Kidney tubule cell (primary cell): ENCODE measurements at regions not wholly inside any gene's neighbourhood (a gene's known extent, or its start where the extent isn't known, plus 50 kb on each side); places are given as distances from the start of the nearest gene placed in this dataset.

ENCODE experiments used
- DNase-seq: peaks from one replicate; pipeline ENCODE4 v3.0.0-alpha.2; 2018; ENCODE audit warnings: low spot score

DNA sequence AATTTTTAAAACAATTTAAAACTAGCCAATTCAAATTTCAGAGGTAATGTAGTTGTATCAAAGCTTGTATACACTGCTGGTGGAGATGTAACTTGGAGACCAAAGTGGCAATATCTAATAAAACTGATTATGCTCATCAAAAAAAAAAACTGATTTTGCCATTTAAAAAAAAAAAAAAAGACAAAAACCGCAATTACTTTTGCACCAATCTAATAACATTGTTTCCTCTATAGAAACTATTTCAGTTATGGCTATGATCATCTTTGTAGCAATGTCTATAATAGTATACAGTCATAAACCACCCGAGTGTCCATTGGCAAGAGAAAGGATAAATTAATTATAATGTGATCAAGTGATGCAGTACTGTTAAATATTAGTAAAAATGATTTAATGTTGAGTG is 149.3 kb upstream of the SEMA6D start:
- DNase-seq, result no peak

DNA sequence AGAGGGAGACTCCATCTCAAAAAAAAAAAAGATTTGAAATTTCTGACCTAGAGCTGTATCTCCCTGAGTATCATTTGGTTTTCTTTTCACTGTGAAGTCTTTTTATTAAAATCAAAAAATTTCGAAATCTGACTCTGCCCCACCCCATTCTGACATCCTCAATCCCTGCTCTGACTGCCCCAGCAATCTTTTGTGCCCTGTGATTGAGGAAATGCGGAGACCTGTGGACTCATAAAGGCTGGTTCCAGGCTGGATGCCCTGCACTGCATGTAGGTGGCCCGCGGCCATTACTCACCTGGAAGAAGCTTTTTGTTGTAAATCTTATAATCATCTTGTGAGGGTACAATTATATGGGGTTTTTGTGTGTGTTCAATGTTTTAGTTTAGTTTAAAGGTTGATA is 147.3 kb upstream of the SEMA6D start:
- DNase-seq, result no peak

GRCh38 chr15:47570451-47570850 is 146.9 kb upstream of the SEMA6D start:
- DNase-seq, result no peak

DNA sequence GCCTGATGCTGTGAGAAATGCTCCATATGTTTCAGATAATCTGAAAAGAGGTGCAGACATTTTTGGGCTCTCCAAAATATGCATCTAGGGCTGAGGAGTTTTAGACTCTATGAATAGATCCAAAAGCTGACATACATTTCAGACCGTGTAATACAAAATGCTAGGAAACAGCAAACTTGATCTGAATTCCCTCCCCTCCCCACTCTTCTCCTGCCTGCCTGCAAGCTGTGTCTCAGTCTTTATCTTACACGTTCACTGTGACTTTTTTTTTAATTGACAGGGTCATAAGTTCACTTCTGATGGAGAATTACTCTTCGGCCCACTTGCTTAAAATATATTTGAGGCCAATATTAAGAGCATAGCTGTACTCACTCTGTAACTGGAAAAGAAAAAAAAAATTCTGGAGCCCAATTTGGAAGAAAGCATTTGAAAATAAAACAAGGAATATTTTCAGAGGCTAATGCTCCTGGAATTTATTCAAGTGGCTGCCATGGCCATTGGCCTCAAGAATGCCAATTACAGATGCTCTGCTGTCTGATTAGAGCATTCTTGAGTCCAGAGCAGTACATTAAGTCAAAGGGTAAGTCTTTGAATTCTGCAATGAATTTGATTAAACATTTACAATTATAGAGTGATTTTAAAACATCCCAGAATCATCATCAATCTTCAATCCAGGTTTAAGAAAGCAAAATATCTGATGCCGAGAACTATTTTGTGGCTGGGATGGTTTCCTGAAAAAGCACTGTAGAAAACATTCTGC is 146.2 kb upstream of the SEMA6D start:
- no peak for DNase-seq

DNA sequence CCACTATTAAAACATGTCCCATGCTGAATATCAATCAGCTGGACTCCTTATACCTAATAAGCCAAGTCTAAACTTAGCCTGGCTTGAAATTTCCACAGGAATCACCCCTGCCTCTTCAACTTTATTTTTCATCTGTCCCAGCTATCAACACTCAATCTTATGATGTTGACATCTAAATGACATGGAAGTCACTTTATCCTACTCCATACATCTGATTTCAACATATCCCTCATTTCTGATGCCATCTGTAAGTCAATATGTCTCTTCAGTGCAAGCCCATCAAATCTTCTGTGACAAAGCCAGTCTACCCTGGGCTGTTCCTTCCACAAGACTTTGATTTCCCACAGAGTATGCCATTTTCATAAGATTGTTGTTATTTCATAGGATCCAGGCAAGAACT is 143.6 kb upstream of the SEMA6D start:
- DNase-seq, result no peak

- no peak for DNase-seq
These were observed 140.3 kb upstream of the SEMA6D start for GRCh38 chr15:47577000-47577399.

DNA sequence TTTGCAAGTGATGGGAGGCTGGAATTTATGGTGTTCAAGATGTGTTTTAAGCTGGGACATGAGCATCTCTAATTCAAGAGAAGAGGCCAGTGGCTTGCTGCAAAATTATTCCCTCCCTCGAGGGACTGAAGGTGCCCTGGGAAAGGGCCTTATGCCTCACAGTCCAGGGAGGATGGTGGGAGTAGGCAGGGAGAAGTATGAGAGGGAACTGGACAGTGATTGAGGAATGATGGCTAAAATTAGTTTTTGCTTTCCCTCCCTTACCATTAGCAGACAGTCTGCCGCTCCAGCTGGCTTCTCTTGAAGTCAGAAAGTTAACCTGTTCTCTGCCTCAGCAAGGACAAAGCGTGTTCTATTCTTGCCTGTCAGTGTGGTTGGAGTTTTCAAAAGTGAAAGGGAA is 139.8 kb upstream of the SEMA6D start:
- DNase-seq, result no peak

GRCh38 chr15:47582233-47582632 is 135.1 kb upstream of the SEMA6D start:
- DNase-seq, result no peak

DNA sequence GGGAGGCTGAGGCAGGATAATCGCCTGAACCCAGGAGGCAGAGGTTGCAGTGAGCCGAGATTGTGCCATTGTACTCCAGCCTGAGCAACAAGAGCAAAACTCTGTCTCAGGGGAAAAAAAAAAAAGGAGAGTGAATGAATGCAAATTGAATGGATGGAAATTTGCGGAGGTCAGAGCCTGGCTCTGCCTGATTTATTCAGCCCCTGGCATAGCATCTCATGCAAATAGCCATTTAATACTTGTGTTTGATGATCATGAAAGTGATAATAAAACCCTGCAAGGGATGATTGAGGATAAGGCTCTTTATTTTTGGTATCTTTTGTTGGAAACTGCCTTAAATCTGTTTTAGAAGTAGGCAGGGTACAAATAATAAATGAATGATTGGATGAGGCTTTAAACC is 133.0 kb upstream of the SEMA6D start:
- no peak for DNase-seq

DNA sequence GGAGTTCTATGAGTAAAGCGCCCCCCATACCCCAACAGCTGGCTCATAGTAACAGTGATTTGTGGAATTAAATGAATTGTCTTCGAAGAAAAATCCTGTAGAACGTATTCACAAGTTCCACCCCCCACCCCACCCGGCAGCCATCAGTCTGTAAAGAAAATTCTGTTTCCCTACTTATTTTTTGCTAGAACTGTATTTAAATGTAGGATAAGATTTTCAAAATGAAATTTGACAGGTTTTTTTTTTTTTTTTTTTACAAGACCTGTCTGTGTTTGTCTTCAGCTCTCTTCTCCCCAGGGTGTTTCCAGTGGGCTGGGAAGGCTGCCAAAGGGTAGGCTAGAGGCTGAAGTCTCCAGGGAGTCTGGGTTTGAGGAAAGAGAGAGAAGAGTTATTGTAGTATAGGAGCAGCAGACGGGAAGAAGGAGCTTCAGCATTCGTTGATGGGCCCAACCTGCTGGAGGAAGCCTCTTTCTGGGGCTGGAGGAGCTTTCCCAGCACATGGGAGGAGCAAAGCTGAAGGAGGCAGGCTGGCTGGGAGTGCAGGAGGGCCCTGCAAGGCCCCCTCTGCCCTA is 130.6 kb upstream of the SEMA6D start:
- no peak for DNase-seq

- no peak for DNase-seq
These were observed 129.1 kb upstream of the SEMA6D start for GRCh38 chr15:47587940-47588802.

- DNase-seq, result no peak
These were observed 128.3 kb upstream of the SEMA6D start for GRCh38 chr15:47588958-47589357.

DNA sequence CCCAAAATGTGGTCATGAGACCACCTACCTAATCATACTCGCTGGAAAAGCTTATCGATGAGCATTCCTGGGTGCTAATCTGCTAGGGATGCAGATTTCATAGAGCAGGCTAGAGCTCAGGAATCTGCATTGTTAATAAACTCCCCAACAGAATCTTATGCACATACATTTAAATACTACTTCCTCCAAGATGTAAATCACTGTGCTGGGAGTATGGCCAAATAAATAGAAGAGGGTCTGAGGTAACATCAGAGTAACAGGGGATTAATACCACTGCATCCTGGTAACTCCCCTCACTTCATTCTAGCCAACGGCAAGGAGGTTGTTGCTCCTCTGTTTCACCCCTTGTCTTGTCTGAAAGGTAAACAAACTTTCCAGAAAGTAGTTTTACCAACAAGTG is 118.3 kb upstream of the SEMA6D start:
- no peak for DNase-seq

DNA sequence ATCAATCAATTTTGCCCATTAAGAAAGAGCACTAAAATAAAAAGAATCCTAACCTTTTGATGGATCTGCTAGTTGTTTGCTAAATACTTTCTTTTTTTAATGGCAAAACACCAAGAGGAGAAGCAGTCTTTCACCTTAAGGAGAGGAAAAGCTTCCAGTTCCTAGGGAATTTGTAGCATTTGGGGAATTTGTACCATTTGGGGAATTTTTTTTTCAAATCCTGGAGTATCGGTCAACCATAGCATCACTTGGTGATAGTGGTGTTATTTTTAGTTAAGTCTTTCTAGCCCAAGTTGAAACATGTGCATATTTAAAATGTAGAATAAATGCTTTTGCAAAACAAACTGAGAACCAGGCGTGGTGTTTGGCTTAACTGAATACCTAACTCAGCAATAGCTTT is 117.5 kb upstream of the SEMA6D start:
- no peak for DNase-seq

- DNase-seq, result no peak
These were observed 115.2 kb upstream of the SEMA6D start for GRCh38 chr15:47602121-47602520.

GRCh38 chr15:47603026-47603425 is 114.3 kb upstream of the SEMA6D start:
- peak; percentile 7 for DNase-seq

DNA sequence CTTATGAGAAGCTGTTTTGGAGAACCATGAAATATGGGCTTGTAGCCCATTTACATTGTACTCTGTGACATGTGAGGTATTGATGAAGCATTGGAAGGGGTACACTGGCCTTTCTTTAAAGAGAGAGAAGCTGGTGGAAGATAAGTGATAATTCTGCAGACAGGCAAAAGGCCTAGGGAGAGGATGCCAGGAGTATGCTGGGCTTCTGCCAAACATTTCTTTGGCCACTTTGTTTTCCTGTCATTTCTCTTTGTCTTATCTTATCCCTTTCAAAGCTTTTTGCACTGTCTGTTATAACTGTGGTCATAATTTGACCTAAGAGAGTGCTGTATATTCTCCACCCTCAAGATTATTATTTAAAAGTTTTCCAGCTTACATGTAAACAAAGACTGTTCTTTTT is 109.6 kb upstream of the SEMA6D start:
- no peak for DNase-seq

- no peak for DNase-seq
These were observed 107.6 kb upstream of the SEMA6D start for GRCh38 chr15:47609693-47610092.

DNA sequence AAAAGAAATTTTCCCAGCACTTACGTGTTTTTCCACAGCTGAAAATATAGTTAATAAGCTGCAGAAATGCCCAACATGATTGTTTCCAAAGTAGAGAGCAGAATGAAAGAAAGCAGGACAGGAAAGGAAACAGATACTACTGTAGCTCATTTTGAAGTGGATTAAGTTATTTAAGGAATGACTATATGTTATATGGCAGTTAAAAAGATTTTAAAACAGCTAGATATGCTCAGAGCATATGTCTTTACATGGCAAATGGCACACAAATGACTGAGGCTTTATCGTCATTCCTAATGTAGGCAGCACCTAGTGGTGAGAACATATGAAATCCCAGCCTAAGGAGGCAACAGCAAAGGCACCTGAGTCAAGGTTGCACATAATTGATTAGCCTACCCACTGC is 106.6 kb upstream of the SEMA6D start:
- no peak for DNase-seq

DNA sequence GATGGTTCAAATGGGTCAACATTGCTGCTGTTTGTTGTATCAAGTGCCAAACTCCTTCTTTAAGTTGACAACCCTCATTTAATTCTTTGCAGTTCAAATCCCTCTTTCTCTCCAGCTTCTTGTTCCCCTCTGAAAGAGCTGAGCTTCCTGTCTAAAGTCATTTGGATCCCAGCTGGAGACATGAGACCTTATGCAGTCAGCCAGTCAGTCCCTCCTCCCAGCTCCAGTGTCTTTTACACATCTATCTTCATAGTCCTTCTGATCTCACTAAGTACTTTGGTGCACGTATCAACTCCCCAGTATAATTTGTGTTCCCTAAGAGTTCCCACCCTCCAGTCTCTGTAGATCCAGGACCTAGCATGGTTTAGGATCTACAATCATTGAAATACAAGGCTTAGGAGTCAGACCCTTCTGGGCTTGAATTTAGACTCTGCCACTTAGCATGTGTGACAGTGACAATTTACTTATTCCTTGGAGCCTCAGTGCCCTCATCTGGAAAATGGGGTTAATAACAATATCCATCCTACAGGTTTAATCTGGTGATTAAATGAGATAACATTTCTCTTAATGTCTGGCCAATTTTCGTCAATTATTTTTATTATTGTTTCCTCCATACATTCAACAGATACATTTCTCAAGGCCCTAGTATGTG is 102.8 kb upstream of the SEMA6D start:
- no peak for DNase-seq

GRCh38 chr15:47616876-47617275 is 100.4 kb upstream of the SEMA6D start:
- no peak for DNase-seq

DNA sequence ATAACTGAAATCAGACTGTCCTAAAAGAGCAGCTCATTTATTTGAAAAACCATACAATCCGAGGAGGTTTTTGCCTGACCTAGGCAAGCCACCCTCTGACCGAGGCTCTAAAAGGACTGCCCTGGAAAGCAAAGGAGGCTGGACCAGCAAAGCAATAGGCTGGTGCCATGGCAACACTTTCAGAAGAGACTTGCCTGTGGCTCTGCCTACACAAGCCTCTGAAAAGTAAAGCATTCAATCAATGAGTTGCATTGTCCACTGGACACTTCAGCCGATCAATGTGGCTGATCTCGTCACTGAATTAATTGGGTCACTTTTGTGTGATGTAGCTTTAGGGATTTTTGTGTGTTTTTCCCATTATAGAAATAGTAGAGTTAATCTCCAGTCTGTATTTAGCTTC is 99.1 kb upstream of the SEMA6D start:
- no peak for DNase-seq
